ENCODE measurements at regions not wholly inside any gene's neighbourhood (a gene's known extent, or its start where the extent isn't known, plus 50 kb on each side); places are given as distances from the start of the nearest gene placed in this dataset.

- Histone ChIP-seq H3K23ac (ENCODE audit: low read depth, low read length) (no peak overlapping the region), H2BK15ac (ENCODE audit: low read depth, low read length) (no peak overlapping the region; the same call in 2 of the 3 replicates), H2AK9ac (replicated peaks; ENCODE audit: low read depth, low read length, poor library complexity) (no peak overlapping the region), H3K79me1 (ENCODE audit: low read depth in 1 of 2, low read length in 2 of 2) (peaks cover 4 to 13% of the 10 kb centered on the region in 2 experiments; a peak in 3 of 4 replicates), H2AFZ (replicated peaks; ENCODE audit: low read length, poor library complexity) (no peak overlapping the region), H4K91ac (ENCODE audit: insufficient read depth, low read depth, low read length) (peak overlapping the region; percentile 8; the same call in 1 of the 2 replicates), H2BK5ac (ENCODE audit: low read depth, low read length, poor library complexity, severe bottlenecking) (peak overlapping the region; percentile 78), H3K9me3 (ENCODE audit: control insufficient read depth, insufficient read depth, low read length) (no peaks in the 10 kb centered on the region), H3K27ac (ENCODE audit: insufficient read depth, low read length) (peak overlapping the region; percentile 48; the same call in 1 of the 2 replicates), H2BK20ac (ENCODE audit: low read depth, low read length) (peak overlapping the region; percentile 55), H3K56ac (ENCODE audit: extremely low read depth, insufficient read depth, low read length) (no peak overlapping the region; the same call in 1 of the 2 replicates), H2BK120ac (ENCODE audit: low read depth, low read length) (peak overlapping the region; percentile 60; the same call in 1 of the 2 replicates), H4K5ac (ENCODE audit: low read depth, low read length) (peak overlapping the region; percentile 77), H2AK5ac (ENCODE audit: low read depth, low read length) (no peak overlapping the region), H3K4me1 (ENCODE audit: control insufficient read depth, insufficient read depth, low read length) (peaks cover 14% of the 10 kb centered on the region), H3K9me1 (ENCODE audit: insufficient read depth, low read length) (peaks cover 8% of the 10 kb centered on the region; the same call in 1 of the 2 replicates), H3K9ac (ENCODE audit: low read depth, low read length) (no peak overlapping the region), H4K20me1 (ENCODE audit: insufficient read depth, low read length) (no peaks in the 10 kb centered on the region), H4K8ac (ENCODE audit: low read depth in 2 of 2, low read length in 2 of 2) (no peak overlapping the region; a peak in 1 of 4 replicates), H3K4me2 (ENCODE audit: low read depth, low read length) (peak overlapping the region; percentile 51; the same call in 1 of the 2 replicates), H3K27me3 (ENCODE audit: control insufficient read depth, insufficient read depth, low read length) (no peaks in the 10 kb centered on the region), H3K18ac (ENCODE audit: low read depth, low read length) (peak overlapping the region; percentile 34), H3K4me3 (ENCODE audit: insufficient read depth, low read depth, low read length) (no peak overlapping the region), H3K4ac (ENCODE audit: low read depth, low read length) (no peak overlapping the region), H3K36me3 (ENCODE audit: control insufficient read depth, insufficient read depth, low read length) (no peaks in the 10 kb centered on the region), H3K14ac (replicated peaks; ENCODE audit: low read depth, low read length) (no peak overlapping the region)
- dilution Hi-C loops (cut with HindIII; ENCODE audit: low sequenced_read_pairs, unreplicated experiment) (no loop called here), in situ Hi-C loops (cut with MboI; ENCODE audit: low sequenced_read_pairs) (no loop called here), intact Hi-C loops (cut with micrococcal nuclease) (loop anchor here (1.0 to 5.0 kb wide), 2 partner anchors 51 to 416 kb away; no protein-coding TSS in a partner anchor)
- peak; percentile 88 for ATAC-seq (ENCODE audit: low read depth)
- CTCF ChIA-PET = no interaction called here
- WGBS, 2 experiments (ENCODE audit: extremely low coverage in 2 of 2, insufficient read length in 1 of 2) = 0% methylated on average over 1 of the region's 7 CpGs; no CpG with 5 or more reads in 1 of the 2 experiments
- DNase-seq = peak; percentile 71
- no TSS peak for BruUV-seq (replicated peaks)
- POLR2A ChIA-PET (ENCODE audit: unreplicated experiment) = interaction anchor here (0.5 kb wide), 1 partner anchor 57 kb away, joined by 3 read pairs; no protein-coding TSS in a partner anchor
- no peak for TF ChIP-seq BHLHE40 (IDR thresholded peaks at IDR 0.05; ENCODE audit: low read depth, low read length)
- TF ChIP-seq RCOR1 (IDR thresholded peaks at IDR 0.05; ENCODE audit: insufficient replicate concordance, low read length) = no peak
- no peak for TF ChIP-seq NFE2L2 (IDR thresholded peaks at IDR 0.05; ENCODE audit: low read depth, low read length)
- TF ChIP-seq, protein P1, sequence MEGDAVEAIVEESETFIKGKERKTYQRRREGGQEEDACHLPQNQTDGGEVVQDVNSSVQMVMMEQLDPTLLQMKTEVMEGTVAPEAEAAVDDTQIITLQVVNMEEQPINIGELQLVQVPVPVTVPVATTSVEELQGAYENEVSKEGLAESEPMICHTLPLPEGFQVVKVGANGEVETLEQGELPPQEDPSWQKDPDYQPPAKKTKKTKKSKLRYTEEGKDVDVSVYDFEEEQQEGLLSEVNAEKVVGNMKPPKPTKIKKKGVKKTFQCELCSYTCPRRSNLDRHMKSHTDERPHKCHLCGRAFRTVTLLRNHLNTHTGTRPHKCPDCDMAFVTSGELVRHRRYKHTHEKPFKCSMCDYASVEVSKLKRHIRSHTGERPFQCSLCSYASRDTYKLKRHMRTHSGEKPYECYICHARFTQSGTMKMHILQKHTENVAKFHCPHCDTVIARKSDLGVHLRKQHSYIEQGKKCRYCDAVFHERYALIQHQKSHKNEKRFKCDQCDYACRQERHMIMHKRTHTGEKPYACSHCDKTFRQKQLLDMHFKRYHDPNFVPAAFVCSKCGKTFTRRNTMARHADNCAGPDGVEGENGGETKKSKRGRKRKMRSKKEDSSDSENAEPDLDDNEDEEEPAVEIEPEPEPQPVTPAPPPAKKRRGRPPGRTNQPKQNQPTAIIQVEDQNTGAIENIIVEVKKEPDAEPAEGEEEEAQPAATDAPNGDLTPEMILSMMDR (conservative IDR thresholded peaks at IDR 0.05; ENCODE audit: low read depth, low read length) = no peak
- TF ChIP-seq RFX5 (IDR thresholded peaks at IDR 0.05; ENCODE audit: low read depth, low read length) = no peak
- no peak for TF ChIP-seq FOS (IDR thresholded peaks at IDR 0.05; ENCODE audit: low read depth, low read length)
- TF ChIP-seq MXI1 (IDR thresholded peaks at IDR 0.05; ENCODE audit: borderline replicate concordance, low read depth, low read length) = no peak
- no peak for TF ChIP-seq CEBPB (IDR thresholded peaks at IDR 0.05; ENCODE audit: low read depth, low read length)
- TF ChIP-seq, protein P2, sequence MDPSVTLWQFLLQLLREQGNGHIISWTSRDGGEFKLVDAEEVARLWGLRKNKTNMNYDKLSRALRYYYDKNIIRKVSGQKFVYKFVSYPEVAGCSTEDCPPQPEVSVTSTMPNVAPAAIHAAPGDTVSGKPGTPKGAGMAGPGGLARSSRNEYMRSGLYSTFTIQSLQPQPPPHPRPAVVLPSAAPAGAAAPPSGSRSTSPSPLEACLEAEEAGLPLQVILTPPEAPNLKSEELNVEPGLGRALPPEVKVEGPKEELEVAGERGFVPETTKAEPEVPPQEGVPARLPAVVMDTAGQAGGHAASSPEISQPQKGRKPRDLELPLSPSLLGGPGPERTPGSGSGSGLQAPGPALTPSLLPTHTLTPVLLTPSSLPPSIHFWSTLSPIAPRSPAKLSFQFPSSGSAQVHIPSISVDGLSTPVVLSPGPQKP (IDR thresholded peaks at IDR 0.05; ENCODE audit: borderline replicate concordance, low read depth, low read length) = no peak
- TF ChIP-seq CHD1 (IDR thresholded peaks at IDR 0.05; ENCODE audit: low read depth, low read length) = no peak
- no peak for TF ChIP-seq MAFK (IDR thresholded peaks at IDR 0.05; ENCODE audit: low read depth, low read length)
- no peak for TF ChIP-seq RAD21 (IDR thresholded peaks at IDR 0.05; ENCODE audit: low read length)
- no peak for TF ChIP-seq SMC3 (IDR thresholded peaks at IDR 0.05; ENCODE audit: low read depth, low read length)
- TF ChIP-seq USF2 (IDR thresholded peaks at IDR 0.05; ENCODE audit: low read depth, low read length) = no peak
Observed at GRCh38 chr21:29433366-29434059, 134.8 kb downstream of the BACH1 start.
